ENCODE measurements at regions not wholly inside any gene's neighbourhood (a gene's known extent, or its start where the extent isn't known, plus 50 kb on each side); places are given as distances from the start of the nearest gene placed in this dataset.

DNA sequence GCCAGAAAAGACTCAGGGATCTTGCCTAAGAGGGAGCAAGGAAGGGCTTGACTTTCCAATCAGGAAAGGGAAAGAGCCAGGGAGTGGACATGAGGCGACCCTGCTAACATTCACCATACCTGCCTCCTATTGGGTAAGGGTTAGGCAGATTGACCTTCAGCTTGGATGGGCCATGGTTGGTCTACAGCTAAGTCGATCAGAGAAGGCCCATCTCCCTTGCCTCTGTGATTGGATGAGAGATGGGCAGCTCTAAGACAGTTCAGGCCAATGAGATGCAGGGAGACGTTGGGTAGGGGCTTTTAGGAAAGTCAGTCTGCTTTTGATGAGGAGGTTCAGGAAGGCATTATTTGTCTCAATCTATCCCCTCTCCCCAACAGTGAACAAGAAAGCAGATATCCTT, 135.0 kb upstream of the STC2 start:
- DNase-seq, result no peak

- DNase-seq, result no peak
Observed at GRCh38 chr5:173458828-173459609, 130.8 kb upstream of the STC2 start.

DNA sequence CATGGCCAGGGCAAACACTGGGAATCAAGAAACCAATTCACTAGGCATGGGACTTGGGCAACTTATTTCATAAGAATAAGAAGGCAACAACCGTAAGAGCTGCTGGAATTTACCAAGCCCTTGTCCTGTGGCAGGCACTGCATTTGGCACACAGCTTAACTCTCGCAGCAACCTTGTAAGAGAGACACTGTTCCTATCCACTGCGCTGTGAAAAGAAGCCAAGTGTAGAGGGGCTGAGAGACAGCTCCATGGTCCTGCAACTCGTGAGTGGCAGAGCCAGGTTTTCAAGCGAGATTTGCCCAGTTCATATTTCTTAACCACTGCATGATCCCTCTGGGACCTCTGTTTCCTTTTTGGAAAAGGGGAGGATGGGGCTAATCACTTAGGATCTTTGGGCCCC, 129.3 kb upstream of the STC2 start:
- no peak for DNase-seq

DNA sequence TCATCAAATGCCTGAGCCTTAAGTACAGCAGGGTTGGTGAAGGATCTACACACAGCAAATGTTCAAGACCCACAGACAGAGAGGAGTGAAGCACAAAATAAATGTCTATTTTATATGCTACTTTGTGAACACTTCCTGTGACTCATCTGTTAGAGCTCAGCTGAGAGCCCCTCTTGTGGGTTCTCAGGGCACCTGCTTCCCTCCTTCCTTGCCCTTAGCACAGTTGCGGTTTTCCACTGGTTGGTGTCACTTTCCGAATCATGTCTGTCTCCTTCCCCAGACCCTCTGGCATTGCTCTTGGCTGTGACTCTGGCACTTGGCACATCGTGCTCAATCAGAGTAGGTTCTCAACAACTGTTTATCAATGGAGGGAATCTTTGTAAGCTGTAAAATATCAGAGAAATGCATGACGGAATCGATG, 128.5 kb upstream of the STC2 start:
- DNase-seq, result no peak

- DNase-seq, result no peak
Observed at GRCh38 chr5:173456181-173456580, 128.0 kb upstream of the STC2 start.

DNA sequence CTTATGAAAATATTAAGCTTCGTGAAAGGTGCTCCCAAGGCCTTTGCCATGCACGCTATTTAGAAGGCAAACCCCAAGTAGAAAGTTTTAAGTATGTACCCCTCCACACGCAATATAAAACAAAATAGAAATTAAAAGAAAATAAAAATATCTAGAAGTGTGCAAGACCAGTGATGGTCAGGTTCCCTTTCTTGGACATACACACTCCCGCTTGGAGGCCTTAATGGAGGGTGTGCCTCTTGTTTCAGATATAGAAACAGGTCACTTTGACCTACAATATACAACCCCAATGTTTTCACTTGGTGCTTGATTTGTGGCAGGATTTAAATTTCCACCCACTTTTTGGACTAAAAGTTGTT, 127.4 kb upstream of the STC2 start:
- DNase-seq, result no peak

- no peak for DNase-seq
Observed at GRCh38 chr5:173454736-173455598, 126.8 kb upstream of the STC2 start.

DNA sequence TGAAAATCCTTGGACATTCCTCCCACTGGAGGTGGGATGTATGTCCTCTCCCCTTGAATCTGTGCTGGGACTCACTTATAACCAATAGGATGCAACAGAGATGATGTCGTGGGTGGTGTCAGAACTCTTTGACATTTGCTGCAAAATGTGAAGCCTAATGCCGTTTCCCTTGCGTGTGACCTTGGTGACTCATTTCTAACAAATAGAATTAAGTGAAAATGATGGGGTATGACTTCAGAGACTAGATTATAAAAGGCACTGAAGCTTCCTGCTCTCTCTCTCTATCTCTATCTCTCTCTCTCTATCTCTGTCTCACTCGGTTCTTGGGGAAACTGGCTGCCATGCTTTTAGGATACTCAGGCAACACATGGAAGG, 126.1 kb upstream of the STC2 start:
- DNase-seq, result no peak

- DNase-seq, result no peak
Observed at GRCh38 chr5:173453167-173453566, 125.0 kb upstream of the STC2 start.

DNA sequence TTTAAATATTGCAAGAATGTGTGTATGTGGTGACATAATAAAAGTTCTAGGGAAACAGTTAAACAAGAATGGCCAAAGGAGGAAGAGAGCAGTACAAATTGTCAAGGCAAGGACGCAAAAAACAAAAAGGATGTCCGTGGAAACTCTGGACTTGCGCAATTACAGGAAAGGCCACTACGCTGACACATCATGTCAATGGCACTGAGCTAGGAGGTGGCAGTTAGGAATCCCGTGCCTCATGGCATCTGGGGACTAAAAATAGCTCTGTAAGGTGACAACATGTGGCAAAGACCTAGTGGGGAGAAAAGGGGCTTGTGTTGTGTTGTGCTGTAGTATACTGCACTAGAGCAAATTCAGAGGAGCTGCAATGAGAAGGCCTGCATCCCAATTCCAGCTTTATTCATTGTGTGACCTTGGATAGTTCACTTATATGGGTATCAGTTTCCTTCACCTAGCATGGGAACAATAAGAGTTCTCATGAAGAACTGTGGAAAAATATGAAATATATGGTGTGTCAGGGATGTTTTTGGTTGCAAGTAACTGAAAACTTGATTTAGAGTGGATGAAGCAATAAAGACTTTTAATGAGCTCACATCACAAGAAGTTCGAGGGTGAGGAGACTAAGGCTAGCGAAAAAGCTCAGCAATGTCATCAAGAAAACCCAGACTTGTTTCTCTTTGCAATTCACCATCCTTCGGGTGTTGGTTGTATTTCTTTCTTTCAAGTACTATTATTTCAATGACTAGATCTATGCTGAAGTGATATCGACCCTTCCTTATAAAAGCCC, 124.1 kb upstream of the STC2 start:
- peak in 1 of 2 donors; percentile 6 for DNase-seq

DNA sequence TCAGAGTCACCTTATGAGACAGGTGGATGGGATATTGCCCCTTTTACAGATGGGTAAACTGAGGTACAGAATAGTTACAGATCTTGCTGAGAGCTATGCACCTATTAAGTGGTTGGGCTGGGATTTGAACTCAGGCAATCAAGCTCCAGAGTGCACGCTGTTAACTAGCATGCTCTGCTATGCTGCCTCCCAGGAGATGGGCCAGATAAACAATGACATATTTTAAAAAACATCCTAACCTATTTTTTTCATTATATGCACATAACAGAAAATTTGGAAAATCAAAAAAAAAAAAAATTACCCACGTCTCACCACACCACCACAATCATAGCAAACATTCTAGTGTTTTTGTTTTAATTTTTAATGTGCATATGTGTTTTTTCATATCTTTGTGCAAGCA, 123.4 kb upstream of the STC2 start:
- DNase-seq, result no peak

GRCh38 chr5:173451031-173451430, 122.8 kb upstream of the STC2 start:
- DNase-seq, result no peak

- no peak for DNase-seq
Observed at GRCh38 chr5:173450188-173450587, 122.0 kb upstream of the STC2 start.

DNA sequence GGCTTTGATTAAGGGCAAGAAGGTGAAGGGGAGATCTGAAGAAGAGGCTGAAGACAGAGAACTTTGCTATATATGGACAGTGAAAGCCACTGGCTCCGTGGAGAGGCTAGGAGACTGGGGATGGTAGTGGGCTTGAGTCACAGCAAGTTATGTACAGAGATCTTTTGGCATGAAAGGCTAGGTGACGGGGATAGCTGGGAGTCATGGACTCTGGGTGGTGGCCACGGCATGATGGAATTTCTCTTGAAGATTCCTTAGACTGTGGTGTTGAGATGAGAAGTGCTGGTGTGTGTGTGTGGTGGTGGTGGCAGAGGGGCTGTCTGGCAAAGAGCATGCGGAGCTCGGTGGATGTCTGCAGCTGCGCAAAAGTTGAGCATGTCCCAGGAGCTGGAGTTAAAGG, 120.6 kb upstream of the STC2 start:
- no peak for DNase-seq

DNA sequence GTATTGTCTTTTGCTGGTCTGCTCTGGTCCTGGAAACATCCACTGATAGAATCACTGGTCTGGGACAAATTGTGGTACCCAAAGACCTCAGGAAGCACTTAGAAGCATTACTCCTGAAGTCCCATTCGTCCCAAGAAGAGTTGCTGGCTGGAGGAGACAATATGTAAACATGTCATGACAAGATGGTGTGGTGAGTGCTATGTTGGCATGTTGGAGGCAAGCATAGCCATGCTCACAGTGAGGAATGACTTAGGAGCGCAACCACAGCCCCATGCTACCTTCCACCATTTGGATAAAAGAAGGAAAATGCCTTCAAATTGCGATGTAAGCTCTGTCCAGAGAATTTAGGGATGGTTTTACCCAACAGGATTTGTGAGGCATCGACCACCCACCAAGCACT, 115.8 kb upstream of the STC2 start:
- no peak for DNase-seq

GRCh38 chr5:173441053-173441628, 112.9 kb upstream of the STC2 start:
- no peak for DNase-seq

DNA sequence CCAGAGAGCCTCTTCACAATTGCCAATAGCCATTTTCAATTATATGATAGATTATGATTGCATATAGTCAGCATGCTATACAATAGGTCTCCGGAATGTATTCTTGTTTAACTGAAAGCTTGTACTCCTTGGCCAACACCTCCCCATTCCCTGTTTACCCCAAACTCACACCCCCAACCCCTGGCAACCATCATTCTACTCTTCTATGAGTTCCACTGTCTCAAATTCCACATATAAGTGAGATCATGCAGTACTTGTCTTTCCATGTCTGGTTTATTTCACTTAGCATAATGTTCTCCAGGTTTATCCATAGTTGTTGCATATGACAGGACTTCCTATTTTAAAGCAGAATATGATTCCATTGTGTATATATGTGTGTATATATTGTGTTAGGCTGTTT, 110.7 kb upstream of the STC2 start:
- DNase-seq, result no peak

DNA sequence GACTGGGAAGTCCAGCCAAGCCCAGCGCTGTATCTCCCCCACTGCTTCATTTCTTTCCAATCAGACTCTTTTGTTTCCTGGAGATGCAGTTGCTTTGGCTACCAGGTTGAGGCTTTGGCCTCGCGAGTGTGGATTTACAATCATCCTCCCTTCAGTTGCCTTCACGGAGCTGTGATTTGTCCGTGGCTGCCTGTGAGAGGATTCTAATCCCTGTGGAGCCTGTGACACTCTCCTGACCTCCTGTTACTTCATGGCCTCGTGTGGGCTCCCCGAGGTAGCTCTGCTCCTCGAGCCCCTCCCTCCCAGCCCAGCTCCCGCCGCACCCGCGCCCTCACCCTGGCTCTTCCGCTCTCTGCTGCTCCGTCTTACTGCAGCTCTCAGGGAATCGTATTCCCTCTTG, 107.2 kb upstream of the STC2 start:
- DNase-seq, result no peak

GRCh38 chr5:173434270-173434669, 106.1 kb upstream of the STC2 start:
- DNase-seq, result no peak

DNA sequence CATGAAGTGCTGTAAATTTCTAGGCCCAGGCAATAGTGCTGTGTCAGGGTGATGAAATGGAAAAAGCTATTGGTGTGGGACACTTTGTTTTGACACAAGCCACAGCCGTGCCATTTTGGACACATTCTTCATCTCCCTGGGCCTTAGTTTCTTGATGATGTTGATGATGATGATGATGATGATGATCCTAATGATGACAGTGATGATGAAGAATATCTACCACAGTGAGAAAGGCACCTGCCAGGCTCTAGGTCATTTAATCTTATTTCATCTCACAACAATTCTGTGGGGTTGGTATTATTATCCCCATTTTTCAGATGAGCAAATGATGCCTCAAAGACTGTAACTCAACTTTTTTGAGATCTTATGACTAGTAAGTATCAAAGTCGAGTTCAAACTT, 102.2 kb upstream of the STC2 start:
- DNase-seq, result no peak

DNA sequence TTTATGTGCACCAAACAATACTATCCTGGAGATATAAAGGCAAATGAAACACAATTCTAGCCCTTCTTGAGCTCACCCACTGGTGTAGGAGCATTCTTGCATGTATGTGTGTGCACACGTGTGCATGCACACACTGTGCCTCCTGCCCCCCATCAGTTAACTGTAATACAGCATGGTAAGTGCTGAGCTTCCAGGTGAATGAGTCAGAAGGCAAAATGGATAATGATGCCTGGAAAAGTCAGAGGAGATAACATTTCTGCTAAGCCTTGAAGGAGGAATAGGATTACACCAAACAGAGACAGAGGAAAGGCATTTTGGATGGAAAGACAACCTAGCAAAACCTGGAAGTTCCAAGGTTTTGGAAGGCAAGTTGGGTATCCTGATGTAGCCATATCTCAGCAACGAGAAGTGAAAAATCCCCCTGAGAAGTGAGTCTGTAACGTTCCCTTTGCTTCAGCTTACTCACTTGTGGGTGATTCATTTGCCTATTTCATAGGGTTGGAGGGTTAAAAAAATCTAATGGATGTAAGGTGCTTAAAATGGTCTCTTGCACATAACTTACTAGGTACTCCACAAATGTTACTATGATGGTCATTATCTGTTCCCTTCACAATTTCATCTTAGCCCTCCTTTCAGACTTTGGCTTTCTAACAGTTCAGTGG, 101.4 kb upstream of the STC2 start:
- DNase-seq, result no peak

Measured in right lung (tissue), 2 donors.